ENCODE measurements at regions not wholly inside any gene's neighbourhood (a gene's known extent, or its start where the extent isn't known, plus 50 kb on each side); places are given as distances from the start of the nearest gene placed in this dataset.
"Not testable (repeated sequence)": the region's sequence is repeated elsewhere in the genome, so short reads cannot be mapped to it uniquely, and the experiment has no call there.

- no peak for DNase-seq
These were observed 55.1 kb downstream of the ID4 start for GRCh38 chr6:19892260-19892659.

- no peak for DNase-seq
These were observed 58.9 kb downstream of the ID4 start for GRCh38 chr6:19895866-19896692.

DNA sequence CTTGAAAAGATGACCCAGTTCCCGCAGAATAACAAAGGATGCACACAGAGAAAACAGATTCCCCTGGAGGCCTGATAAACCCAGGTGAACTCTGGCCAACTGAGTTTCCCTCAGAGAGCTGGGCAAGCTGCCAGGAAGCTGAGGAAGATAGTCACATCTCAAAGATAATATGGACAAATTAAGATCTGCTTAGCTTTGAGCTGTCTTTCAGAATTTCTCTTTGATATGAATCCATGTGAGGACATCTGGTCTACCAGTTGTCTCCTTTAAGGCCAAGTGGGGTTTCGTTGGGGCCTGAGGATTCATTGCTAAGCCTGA lies 59.5 kb downstream of the ID4 start:
- DNase-seq = no peak

- no peak for DNase-seq
These were observed 61.1 kb downstream of the ID4 start for GRCh38 chr6:19898141-19898740.

- no peak for DNase-seq
These were observed 65.0 kb downstream of the ID4 start for GRCh38 chr6:19902201-19902600.

GRCh38 chr6:19904408-19904807 lies 67.2 kb downstream of the ID4 start:
- DNase-seq = not testable (repeated sequence)

GRCh38 chr6:19905584-19905983 lies 68.4 kb downstream of the ID4 start:
- DNase-seq = no peak

DNA sequence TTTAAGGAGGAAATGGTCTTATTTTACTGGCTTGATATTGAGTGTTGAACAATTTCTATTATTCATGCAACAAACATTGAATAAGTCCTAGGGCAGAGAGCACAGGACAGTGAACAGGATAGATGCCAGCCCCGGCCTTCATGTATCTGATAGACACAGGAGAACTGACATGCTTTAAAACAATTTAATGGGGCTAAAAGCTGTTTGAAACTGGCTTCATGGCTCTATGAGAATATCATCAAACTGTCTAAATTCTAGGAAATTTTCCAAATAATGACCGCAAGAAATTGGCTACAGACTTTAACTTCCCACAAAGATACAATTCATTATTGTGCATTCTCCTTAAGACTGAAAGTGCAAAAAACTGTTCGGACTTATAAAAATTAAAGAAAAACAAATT lies 69.0 kb downstream of the ID4 start:
- DNase-seq = no peak

DNA sequence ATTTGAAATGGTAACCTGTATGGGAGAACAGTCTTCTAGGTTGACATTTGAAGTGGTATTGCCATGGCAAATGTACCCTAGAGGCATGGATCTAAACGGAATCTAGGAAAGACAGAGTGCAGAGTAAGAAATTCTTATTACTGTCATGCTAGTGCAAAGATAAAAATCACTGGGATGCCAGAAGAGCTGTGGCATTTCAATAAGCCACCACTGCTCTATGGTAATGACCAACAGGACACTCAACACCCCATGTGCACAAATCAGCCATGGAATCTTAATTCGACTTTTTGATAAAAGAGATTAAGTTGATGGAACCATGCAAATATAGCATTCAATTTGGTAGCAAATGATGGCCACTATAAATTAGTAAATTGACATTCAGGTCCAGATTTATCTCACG lies 74.1 kb downstream of the ID4 start:
- no peak for DNase-seq

DNA sequence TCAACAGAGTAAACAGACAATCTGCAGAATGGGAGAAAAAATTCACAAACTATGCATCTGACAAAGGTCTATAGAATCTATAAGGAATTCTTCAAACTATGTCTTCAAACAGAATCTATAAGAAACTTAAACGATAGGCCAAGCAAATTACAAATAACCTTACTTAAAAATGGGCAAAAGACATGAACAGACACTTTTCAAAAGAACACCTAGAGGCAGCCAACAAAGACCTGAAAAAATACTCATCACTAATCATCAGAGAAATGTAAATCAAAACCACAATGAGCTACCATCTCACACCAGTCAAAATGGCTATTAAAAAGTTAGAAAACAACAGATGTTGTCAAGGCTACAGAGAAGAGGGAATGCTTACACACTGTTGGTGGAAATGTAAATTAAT lies 81.3 kb downstream of the ID4 start:
- DNase-seq = no peak

GRCh38 chr6:19921786-19922185 lies 84.6 kb downstream of the ID4 start:
- DNase-seq = no peak

DNA sequence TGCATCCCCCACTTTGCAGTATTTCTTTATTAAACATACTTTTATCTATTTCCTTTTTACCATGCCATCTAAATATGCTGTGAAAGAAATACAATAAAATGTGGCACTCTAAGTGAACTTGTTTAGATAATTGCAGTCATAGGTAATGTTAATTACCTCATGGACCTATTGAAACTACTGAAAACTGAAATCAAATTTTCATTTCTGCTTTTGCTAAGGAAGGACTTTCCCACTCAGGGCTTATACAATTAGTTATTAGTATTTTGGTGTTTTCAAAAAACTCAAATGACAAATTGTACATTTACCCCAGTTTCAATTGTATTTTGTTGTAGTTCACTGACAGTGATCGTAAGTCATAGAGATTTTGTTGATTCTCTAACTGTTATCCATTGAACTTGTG lies 88.4 kb downstream of the ID4 start:
- DNase-seq = no peak

DNA sequence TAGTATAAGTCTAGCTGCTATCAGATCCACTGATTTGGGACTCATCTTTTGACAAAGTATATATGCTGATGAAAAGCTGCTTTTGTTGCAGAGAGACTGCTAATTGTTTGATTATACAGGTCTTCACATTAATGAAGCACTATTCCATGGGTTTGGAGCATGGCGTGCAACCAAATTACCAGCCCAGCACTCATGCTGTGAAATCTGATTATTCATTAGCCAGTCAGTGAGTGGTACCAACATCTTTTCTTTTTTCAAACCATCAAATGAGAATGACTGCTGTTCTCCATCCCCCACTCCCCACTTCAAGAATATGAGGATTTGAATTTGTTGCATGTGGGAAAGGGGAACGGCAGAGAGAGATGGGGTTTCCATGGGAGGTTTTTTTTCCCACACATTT lies 91.3 kb downstream of the ID4 start:
- DNase-seq = no peak

- DNase-seq = no peak
These were observed 92.1 kb downstream of the ID4 start for GRCh38 chr6:19929312-19929711.

- no peak for DNase-seq
These were observed 97.9 kb downstream of the ID4 start for GRCh38 chr6:19934996-19935591.

DNA sequence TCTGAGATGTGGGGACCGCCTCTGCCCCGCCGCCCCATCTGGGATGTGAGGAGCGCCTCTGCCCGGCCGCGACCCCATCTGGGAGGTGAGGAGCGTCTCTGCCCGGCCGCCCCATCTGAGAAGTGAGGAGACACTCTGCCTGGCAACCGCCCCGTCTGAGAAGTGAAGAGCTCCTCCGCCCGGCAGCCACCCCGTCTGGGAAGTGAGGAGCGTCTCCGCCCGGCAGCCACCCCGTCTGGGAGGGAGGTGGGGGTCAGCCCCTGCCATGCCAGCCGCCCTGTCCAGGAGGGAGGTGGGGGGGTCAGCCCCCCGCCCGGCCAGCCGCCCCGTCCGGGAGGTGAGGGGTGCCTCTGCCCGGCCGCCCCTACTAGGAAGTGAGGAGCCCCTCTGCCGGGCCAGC lies 102.2 kb downstream of the ID4 start:
- DNase-seq = not testable (repeated sequence)

DNA sequence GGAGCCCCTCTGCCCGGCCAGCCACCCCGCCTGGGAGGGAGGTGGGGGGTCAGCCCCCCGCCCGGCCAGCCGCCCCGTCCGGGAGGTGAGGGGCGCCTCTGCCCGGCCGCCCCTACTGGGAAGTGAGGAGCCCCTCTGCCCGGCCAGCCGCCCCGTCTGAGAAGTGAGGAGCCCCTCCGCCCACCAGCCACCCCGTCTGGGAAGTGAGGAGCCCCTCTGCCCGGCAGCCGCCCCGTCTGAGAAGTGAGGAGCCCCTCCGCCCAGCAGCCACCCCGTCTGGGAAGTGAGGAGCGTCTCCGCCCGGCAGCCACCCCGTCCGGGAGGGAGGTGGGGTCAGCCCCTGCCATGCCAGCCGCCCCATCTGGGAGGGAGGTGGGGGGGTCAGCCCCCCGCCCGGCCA lies 102.8 kb downstream of the ID4 start:
- DNase-seq = not testable (repeated sequence)

- DNase-seq = no peak
These were observed 105.9 kb downstream of the ID4 start for GRCh38 chr6:19943042-19943441.

- DNase-seq = no peak
These were observed 108.7 kb downstream of the ID4 start for GRCh38 chr6:19945843-19946358.

GRCh38 chr6:19949155-19949554 lies 112.0 kb downstream of the ID4 start:
- DNase-seq = no peak

GRCh38 chr6:19964115-19964514 lies 126.9 kb downstream of the ID4 start:
- no peak for DNase-seq

DNA sequence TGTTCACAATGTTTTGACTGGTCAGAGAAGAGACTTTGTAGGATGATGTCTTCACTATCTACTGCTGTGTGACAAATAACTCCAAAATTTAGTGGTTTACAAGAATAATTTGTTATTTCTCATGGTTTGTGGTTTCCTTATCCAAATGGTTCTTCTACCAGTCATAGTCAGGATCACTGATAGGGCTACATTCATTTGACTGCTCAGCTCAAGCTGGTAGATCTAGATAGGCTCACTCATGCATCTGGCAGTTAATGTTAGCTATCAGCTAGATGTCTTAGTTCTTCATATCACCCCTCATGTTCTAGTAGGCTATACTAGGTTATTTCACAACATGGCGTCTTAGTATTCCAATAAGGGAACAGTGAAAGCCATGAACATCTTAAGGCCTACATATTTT lies 131.0 kb downstream of the ID4 start:
- no peak for DNase-seq

GRCh38 chr6:19972221-19972620 lies 135.1 kb downstream of the ID4 start:
- no peak for DNase-seq

DNA sequence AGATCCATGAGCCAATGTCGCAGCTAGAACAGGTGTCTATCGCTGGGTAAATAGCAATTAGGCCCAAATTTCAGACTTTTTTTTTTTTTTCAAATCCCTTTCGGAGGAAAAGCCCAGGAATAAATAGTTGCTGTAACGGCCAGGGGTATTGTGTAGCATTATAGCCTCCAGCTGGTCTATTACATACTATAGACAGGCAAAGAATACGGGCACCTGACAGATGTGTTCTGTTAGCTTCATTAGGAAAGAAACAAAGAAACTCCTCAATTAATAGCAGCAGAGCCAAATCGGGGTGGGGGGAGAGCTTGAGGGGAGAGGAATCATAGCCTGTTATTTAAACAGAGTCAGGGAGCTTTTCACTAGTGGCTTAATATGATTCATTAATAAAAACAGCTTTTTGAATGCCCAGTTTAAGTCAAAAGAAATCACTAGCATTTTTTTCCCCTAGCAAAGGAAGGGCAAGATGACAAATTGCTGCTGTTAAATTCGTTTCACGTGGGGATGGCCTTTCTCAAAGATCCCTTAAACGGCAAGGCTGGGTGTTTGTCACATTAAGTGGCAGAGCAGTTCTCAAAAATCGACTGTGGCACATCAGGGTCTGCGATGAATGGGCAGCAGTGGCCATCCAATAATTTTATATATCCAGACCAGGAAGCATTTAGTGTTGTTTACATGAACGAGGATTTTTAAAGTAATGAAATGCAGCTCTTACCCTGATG lies 139.4 kb downstream of the ID4 start:
- no peak for DNase-seq

All from DMS 273 treated with DMSO at 0.1 percent for 48 hours (cell line).